ENCODE measurements at regions not wholly inside any gene's neighbourhood (a gene's known extent, or its start where the extent isn't known, plus 50 kb on each side); places are given as distances from the start of the nearest gene placed in this dataset.

- TF ChIP-seq USF2 (IDR thresholded peaks at IDR 0.05) (no peak), CTCF (IDR thresholded peaks at IDR 0.05) (no peak), NR3C1 (IDR thresholded peaks at IDR 0.05) (no peak), ZFP36 (IDR thresholded peaks at IDR 0.05; ENCODE audit: borderline replicate concordance, partially characterized antibody) (no peak), POLR2A (IDR thresholded peaks at IDR 0.05; ENCODE audit: low read length) (no peak), REST (IDR thresholded peaks at IDR 0.05) (no peak), EP300 (IDR thresholded peaks at IDR 0.05) (no peak), RAD21 (conservative IDR thresholded peaks at IDR 0.05 in 1 of 2, IDR thresholded peaks at IDR 0.05 in 1 of 2) (no peak), RCOR1 (IDR thresholded peaks at IDR 0.05; ENCODE audit: low read depth, low read length) (no peak), ELK1 (IDR thresholded peaks at IDR 0.05; ENCODE audit: low read depth, low read length) (no peak), HOXA7 (CRISPR knock-in tag; IDR thresholded peaks at IDR 0.05) (no peak), MAFK (IDR thresholded peaks at IDR 0.05; ENCODE audit: partially characterized antibody) (no peak), MAX (IDR thresholded peaks at IDR 0.05) (no peak), PHF8 (IDR thresholded peaks at IDR 0.05; ENCODE audit: borderline replicate concordance, low read depth) (no peak)
Measured at GRCh38 chr12:23002381-23002780, 377.4 kb downstream of the ETNK1 start.

Data from A549 (cell line).